Caco-2 (cell line): ENCODE measurements at regions not wholly inside any gene's neighbourhood (a gene's known extent, or its start where the extent isn't known, plus 50 kb on each side); places are given as distances from the start of the nearest gene placed in this dataset.

Experiments used
- BruUV-seq: library from RNA; stranded (reverse); fragments of 400-500 nt; replicated peaks from 2 replicates; lab custom pipeline; 2021; lab: Mats Ljungman, UMichigan
- CTCF ChIA-PET: fragments of 300-600 bp; sonication (Branson Sonifier 250); formaldehyde crosslinking; loops from one replicate; lab custom pipeline; 2022; ENCODE audit warnings: antibody characterized with exemption; lab: Charles Lee
- POLR2A ChIA-PET: fragments of 300-600 bp; sonication (Branson Sonifier 250); formaldehyde crosslinking; loops from one replicate; lab custom pipeline; 2022; ENCODE audit warnings: antibody characterized with exemption; lab: Charles Lee
- DNase-seq, 2 experiments: peaks; one replicate each; pipeline versions ENCODE4 v3.0.0 to v3.0.0-alpha.2; 2020 to 2022
- H3K27me3 ChIP-seq: replicated peaks from 2 replicates; pipeline ENCODE4 v1.6.0; 2011; ENCODE audit warnings: low read length; ENCODE audit not compliant: control insufficient read depth, insufficient read depth
- H3K36me3 ChIP-seq: 2 replicates; pipeline ENCODE4 v1.5.1; 2011; ENCODE audit warnings: low read length; ENCODE audit not compliant: control insufficient read depth, insufficient read depth
- H3K4me1 ChIP-seq: fragments of 250-450 bp; sonication (Bioruptor Pico); 2 replicates; pipeline ENCODE4 v1.5.1; 2020; ENCODE audit warnings: mild to moderate bottlenecking
- H3K4me3 ChIP-seq: 2 replicates; pipeline ENCODE4 v1.5.1; 2011; ENCODE audit warnings: low read depth, mild to moderate bottlenecking, control low read depth, low read length
- H3K9me3 ChIP-seq: fragments of 250-450 bp; sonication (Bioruptor Pico); 2 replicates; pipeline ENCODE4 v1.5.1; 2020; ENCODE audit warnings: mild to moderate bottlenecking, moderate library complexity
- H3K27ac Mint-ChIP-seq: one replicate; pipeline ENCODE4 v1.8.0; 2022; ENCODE audit warnings: mixed read lengths; ENCODE audit not compliant: unreplicated experiment
- H3K27me3 Mint-ChIP-seq: one replicate; pipeline ENCODE4 v1.8.0; 2022; ENCODE audit warnings: mixed read lengths; ENCODE audit not compliant: insufficient read depth, unreplicated experiment
- H3K36me3 Mint-ChIP-seq: one replicate; pipeline ENCODE4 v1.8.0; 2022; ENCODE audit warnings: mild to moderate bottlenecking, mixed read lengths; ENCODE audit not compliant: insufficient read depth, unreplicated experiment
- H3K4me1 Mint-ChIP-seq: one replicate; pipeline ENCODE4 v1.8.0; 2022; ENCODE audit warnings: low read depth, mixed read lengths; ENCODE audit not compliant: unreplicated experiment
- H3K4me3 Mint-ChIP-seq: one replicate; pipeline ENCODE4 v1.8.0; 2022; ENCODE audit warnings: mild to moderate bottlenecking, moderate library complexity, mixed read lengths; ENCODE audit not compliant: unreplicated experiment
- H3K9me3 Mint-ChIP-seq: one replicate; pipeline ENCODE4 v1.8.0; 2022; ENCODE audit warnings: mixed read lengths; ENCODE audit not compliant: unreplicated experiment
- CTCF ChIP-seq, 2 experiments: fragments of 200-600 bp in 1 of 2; IDR thresholded peaks; 1 replicate in 1 of 2; 2 replicates in 1 of 2; pipeline versions ENCODE4 v1.5.1 to v1.8.0; 2011 to 2022; ENCODE audit warnings: antibody characterized with exemption in 1 of 2, control low read depth in 1 of 2, inconsistent platforms in 1 of 2, low read depth in 1 of 2, low read length in 1 of 2, mild to moderate bottlenecking in 1 of 2, moderate library complexity in 1 of 2; ENCODE audit not compliant: insufficient read depth in 1 of 2, severe bottlenecking in 1 of 2, unreplicated experiment in 1 of 2
- intact Hi-C: fragments of 100-400 bp; cut with micrococcal nuclease; formaldehyde crosslinking; loops from one replicate; pipeline ENCODE4 v1.10.0; 2022; ENCODE audit not compliant: unreplicated experiment

- DNase-seq, result no peak
- no peak overlapping the region for H3K4me3 Mint-ChIP-seq
Measured at GRCh38 chr3:107117156-107117555, 260.1 kb upstream of the CCDC54 start.

GRCh38 chr3:107117922-107118536, 259.2 kb upstream of the CCDC54 start:
- H3K36me3 ChIP-seq, result no peaks in the 10 kb centered on the region
- intact Hi-C loops, result no loop called here
- H3K4me1 ChIP-seq, result no peaks in the 10 kb centered on the region
- no peaks in the 10 kb centered on the region for H3K4me1 Mint-ChIP-seq
- no TSS peak for BruUV-seq
- no peaks in the 10 kb centered on the region for H3K9me3 ChIP-seq
- H3K36me3 Mint-ChIP-seq, result no peaks in the 10 kb centered on the region
- H3K4me3 Mint-ChIP-seq, result no peak overlapping the region
- H3K27ac Mint-ChIP-seq, result no peak overlapping the region
- TF ChIP-seq CTCF (IDR thresholded peaks at IDR 0.05; ENCODE audit: insufficient read depth in 1 of 2, low read depth in 1 of 2, low read length in 1 of 2, severe bottlenecking in 1 of 2, unreplicated experiment in 1 of 2), result peak; percentile 43 to 45
- H3K4me3 ChIP-seq, result no peak overlapping the region
- peak in 1 of 2 experiments; percentile 31 for DNase-seq
- ChIA-PET CTCF (no interaction called here), POLR2A (no interaction called here)
- no peaks in the 10 kb centered on the region for H3K9me3 Mint-ChIP-seq
- H3K27me3 Mint-ChIP-seq, result no peaks in the 10 kb centered on the region
- no peaks in the 10 kb centered on the region for H3K27me3 ChIP-seq

More at GRCh38 chr3:107117156-107117555, 260.1 kb upstream of the CCDC54 start:
- Histone ChIP-seq H3K4me3 (no peak overlapping the region), H3K9me3 (no peaks in the 10 kb centered on the region), H3K36me3 (no peaks in the 10 kb centered on the region), H3K27me3 (no peaks in the 10 kb centered on the region), H3K4me1 (no peaks in the 10 kb centered on the region)
- CTCF ChIA-PET, result no interaction called here
- no peaks in the 10 kb centered on the region for H3K9me3 Mint-ChIP-seq
- H3K4me1 Mint-ChIP-seq, result no peaks in the 10 kb centered on the region
- H3K27me3 Mint-ChIP-seq, result no peaks in the 10 kb centered on the region
- no peak overlapping the region for H3K27ac Mint-ChIP-seq
- H3K36me3 Mint-ChIP-seq, result no peaks in the 10 kb centered on the region
- intact Hi-C loops, result no loop called here
- no TSS peak for BruUV-seq
- no peak for TF ChIP-seq CTCF (IDR thresholded peaks at IDR 0.05; ENCODE audit: insufficient read depth in 1 of 2, low read depth in 1 of 2, low read length in 1 of 2, severe bottlenecking in 1 of 2, unreplicated experiment in 1 of 2)
- POLR2A ChIA-PET, result no interaction called here

- intact Hi-C loops, result no loop called here
- POLR2A ChIA-PET, result no interaction called here
- no peaks in the 10 kb centered on the region for H3K36me3 ChIP-seq
- Mint-ChIP-seq H3K4me1 (peaks cover 8% of the 10 kb centered on the region), H3K27ac (peak overlapping the region; percentile 88), H3K4me3 (peak overlapping the region; percentile 29), H3K36me3 (no peaks in the 10 kb centered on the region), H3K27me3 (no peaks in the 10 kb centered on the region), H3K9me3 (peaks cover 2% of the 10 kb centered on the region)
- no peaks in the 10 kb centered on the region for H3K9me3 ChIP-seq
- BruUV-seq, result no TSS peak
- no peak overlapping the region for H3K4me3 ChIP-seq
- H3K27me3 ChIP-seq, result no peaks in the 10 kb centered on the region
- peak; percentile 11 to 60 for DNase-seq
- no peak for TF ChIP-seq CTCF (IDR thresholded peaks at IDR 0.05; ENCODE audit: insufficient read depth in 1 of 2, low read depth in 1 of 2, low read length in 1 of 2, severe bottlenecking in 1 of 2, unreplicated experiment in 1 of 2)
- H3K4me1 ChIP-seq, result peaks cover 14% of the 10 kb centered on the region
- CTCF ChIA-PET, result no interaction called here
Measured at GRCh38 chr3:107124885-107125284, 252.4 kb upstream of the CCDC54 start.
